SK-N-SH (cell line): ENCODE measurements at regions not wholly inside any gene's neighbourhood (a gene's known extent, or its start where the extent isn't known, plus 50 kb on each side); places are given as distances from the start of the nearest gene placed in this dataset.

Source experiments
- CTCF ChIA-PET: fragments of 300-600, 350-600 bp; formaldehyde crosslinking; extraction: SDS; loops from one replicate; lab custom pipeline; 2021; lab: Yijun Ruan, JAX
- POLR2A ChIA-PET: fragments of 350-600 bp; sonication (Branson Sonifier 250); formaldehyde crosslinking; extraction: SDS; loops from one replicate; lab custom pipeline; 2020; ENCODE audit warnings: antibody characterized with exemption, inconsistent platforms; lab: Yijun Ruan, JAX
- DNase-seq: peaks from one replicate; pipeline ENCODE4 v3.0.0; 2012
- H2AFZ ChIP-seq: fragments of 200-600 bp; sonication (generic); 2 replicates; pipeline ENCODE4 v1.8.1; 2016; ENCODE audit warnings: antibody characterized with exemption, mild to moderate bottlenecking, low read depth
- H3F3A ChIP-seq: fragments of 200-600 bp; sonication (generic); replicated peaks from 2 replicates; pipeline ENCODE3; 2016; ENCODE audit warnings: antibody characterized with exemption, mild to moderate bottlenecking; ENCODE audit not compliant: insufficient read depth
- H3K27ac ChIP-seq, 2 experiments: fragments of 200-500 bp in 1 of 2; fragments of 200-600 bp in 1 of 2; sonication (Bioruptor generic) in 1 of 2; sonication (generic), shearing (Covaris generic) in 1 of 2; 2 replicates each; pipeline versions ENCODE4 v1.5.1 to v1.6.1; 2014 to 2016; ENCODE audit warnings: low read depth in 2 of 2, inconsistent platforms in 1 of 2, low read length in 1 of 2, mild to moderate bottlenecking in 1 of 2, mixed read lengths in 1 of 2
- H3K27me3 ChIP-seq: fragments of 200-600 bp; sonication (generic), shearing (Covaris generic); 2 replicates; pipeline ENCODE4 v1.6.1; 2016; ENCODE audit warnings: mixed run types; ENCODE audit not compliant: insufficient read depth
- H3K36me3 ChIP-seq, 2 experiments: fragments of 200-500 bp in 1 of 2; fragments of 200-600 bp in 1 of 2; sonication (Bioruptor generic) in 1 of 2; sonication (generic) in 1 of 2; replicated peaks in 1 of 2; 2 replicates each; pipeline versions ENCODE3 to v1.5.1; 2014 to 2016; ENCODE audit warnings: low read length in 1 of 2, mild to moderate bottlenecking in 1 of 2; ENCODE audit not compliant: insufficient read depth in 2 of 2, control insufficient read depth in 1 of 2
- H3K4me1 ChIP-seq, 2 experiments: fragments of 200-500 bp in 1 of 2; fragments of 200-600 bp in 1 of 2; sonication (Bioruptor generic) in 1 of 2; sonication (generic), shearing (Covaris generic) in 1 of 2; 2 replicates each; pipeline versions ENCODE4 v1.5.1 to v1.6.1; 2014 to 2016; ENCODE audit warnings: low read depth in 1 of 2, low read length in 1 of 2, mixed run types in 1 of 2; ENCODE audit not compliant: insufficient read depth in 2 of 2, control insufficient read depth in 1 of 2
- H3K4me2 ChIP-seq: fragments of 200-600 bp; sonication (generic), shearing (Covaris generic); 2 replicates; pipeline ENCODE4 v1.6.1; 2017; ENCODE audit warnings: mixed run types
- H3K4me3 ChIP-seq, 2 experiments: fragments of 200-500 bp in 1 of 2; fragments of 200-600 bp in 1 of 2; sonication (Bioruptor generic) in 1 of 2; sonication (generic), shearing (Covaris generic) in 1 of 2; 2 replicates each; pipeline versions ENCODE4 v1.5.1 to v1.8.1; 2014 to 2016; ENCODE audit warnings: low read depth in 2 of 2, inconsistent platforms in 1 of 2, low read length in 1 of 2, mild to moderate bottlenecking in 1 of 2, mixed read lengths in 1 of 2, moderate library complexity in 1 of 2
- H3K79me2 ChIP-seq: fragments of 200-600 bp; sonication (generic); 2 replicates; pipeline ENCODE4 v1.8.1; 2017; ENCODE audit warnings: mild to moderate bottlenecking; ENCODE audit not compliant: insufficient read depth
- H3K9ac ChIP-seq: fragments of 200-600 bp; sonication (generic); 2 replicates; pipeline ENCODE4 v1.6.1; 2017; ENCODE audit warnings: mixed run types
- H3K9me2 ChIP-seq: fragments of 200-600 bp; sonication (generic); 2 replicates; pipeline ENCODE4 v1.6.1; 2017; ENCODE audit warnings: mixed run types
- H3K9me3 ChIP-seq: fragments of 200-600 bp; sonication (generic); 2 replicates; pipeline ENCODE4 v1.6.1; 2017; ENCODE audit warnings: mixed run types, mild to moderate bottlenecking, moderate library complexity
- H4K20me1 ChIP-seq: fragments of 200-600 bp; sonication (generic); 2 replicates; pipeline ENCODE4 v1.6.1; 2017; ENCODE audit warnings: mild to moderate bottlenecking, mixed run types; ENCODE audit not compliant: insufficient read depth
- ELF1 ChIP-seq: IDR thresholded peaks from 2 replicates; pipeline ENCODE4 v1.4.0; 2012
- FOSL2 ChIP-seq: IDR thresholded peaks from 2 replicates; pipeline ENCODE4 v1.4.0; 2012; ENCODE audit warnings: low read depth, mild to moderate bottlenecking, moderate library complexity, borderline replicate concordance
- FOXJ3 ChIP-seq: sonication (generic); formaldehyde crosslinking; IDR thresholded peaks from 2 replicates; pipeline ENCODE4 v1.5.1; 2020; ENCODE audit warnings: mild to moderate bottlenecking, missing genetic modification reagents
- FOXM1 ChIP-seq: IDR thresholded peaks from 2 replicates; pipeline ENCODE4 v1.4.0; 2012; ENCODE audit warnings: low read depth, mild to moderate bottlenecking
- GABPA ChIP-seq: IDR thresholded peaks from 2 replicates; pipeline ENCODE4 v1.4.0; 2012; ENCODE audit warnings: low read depth, mild to moderate bottlenecking
- MEF2A ChIP-seq: IDR thresholded peaks from 2 replicates; pipeline ENCODE4 v1.4.0; 2012; ENCODE audit warnings: low read depth, borderline replicate concordance
- NFIC ChIP-seq: IDR thresholded peaks from 2 replicates; pipeline ENCODE4 v1.4.0; 2012; ENCODE audit warnings: borderline replicate concordance
- REST ChIP-seq: IDR thresholded peaks from 2 replicates; pipeline ENCODE4 v1.6.1; 2012; ENCODE audit warnings: mild to moderate bottlenecking, low read depth, low read length, moderate library complexity
- TAF1 ChIP-seq: IDR thresholded peaks from 2 replicates; pipeline ENCODE4 v1.6.1; 2012; ENCODE audit warnings: low read depth, mild to moderate bottlenecking, low read length, moderate library complexity, borderline replicate concordance
- TCF12 ChIP-seq: IDR thresholded peaks from 2 replicates; pipeline ENCODE4 v1.4.0; 2012
- TEAD4 ChIP-seq: IDR thresholded peaks from 2 replicates; pipeline ENCODE4 v1.4.0; 2012; ENCODE audit warnings: mild to moderate bottlenecking, borderline replicate concordance; ENCODE audit not compliant: insufficient read depth
- USF1 ChIP-seq: IDR thresholded peaks from 2 replicates; pipeline ENCODE4 v1.4.0; 2012; ENCODE audit warnings: low read depth, borderline replicate concordance
- WGBS: methylation state at CpG from one replicate; pipeline ENCODE4 v1.1.6; 2017; ENCODE audit warnings: low lambda C conversion rate; 5-methylcytosine and 5-hydroxymethylcytosine counted together

- POLR2A ChIA-PET, result no interaction called here
- Histone ChIP-seq H2AFZ (no peak overlapping the region), H4K20me1 (no peaks in the 10 kb centered on the region), H3K9ac (no peak overlapping the region), H3K27ac (no peak overlapping the region), H3K4me1 (no peaks in the 10 kb centered on the region), H3K79me2 (no peaks in the 10 kb centered on the region), H3F3A (no peaks in the 10 kb centered on the region), H3K36me3 (no peaks in the 10 kb centered on the region), H3K9me2 (no peaks in the 10 kb centered on the region), H3K27me3 (no peaks in the 10 kb centered on the region), H3K4me2 (no peak overlapping the region), H3K9me3 (no peaks in the 10 kb centered on the region), H3K4me3 (no peak overlapping the region)
- CTCF ChIA-PET, result no interaction called here
- no peak for DNase-seq
- TF ChIP-seq USF1 (no peak), FOXM1 (no peak), REST (no peak), FOXJ3 (no peak), MEF2A (no peak), GABPA (no peak), ELF1 (no peak), TCF12 (no peak), FOSL2 (no peak), TEAD4 (no peak)
- 0% methylated on average over 3 of the region's 3 CpGs for WGBS
These were observed 294.0 kb downstream of the DIPK2A start for GRCh38 chr3:144265542-144266100.

- Histone ChIP-seq H3K27me3 (no peaks in the 10 kb centered on the region), H3K4me3 (no peak overlapping the region), H3K36me3 (no peaks in the 10 kb centered on the region), H3K4me1 (no peaks in the 10 kb centered on the region), H3K4me2 (no peak overlapping the region), H3K27ac (no peak overlapping the region), H2AFZ (no peak overlapping the region), H3K9ac (no peak overlapping the region), H3K9me2 (no peaks in the 10 kb centered on the region), H3K79me2 (no peaks in the 10 kb centered on the region), H3K9me3 (no peaks in the 10 kb centered on the region)
- ChIA-PET POLR2A (no interaction called here), CTCF (no interaction called here)
- no peak for DNase-seq
- WGBS, result 3% methylated on average over 3 of the region's 3 CpGs
- TF ChIP-seq NFIC (no peak), TAF1 (no peak)
- TF ChIP-seq, all 33 proteins: peak for 0
- Histone ChIP-seq H4K20me1 (no peaks in the 10 kb centered on the region), H3F3A (no peaks in the 10 kb centered on the region)
These were observed 298.5 kb downstream of the DIPK2A start for GRCh38 chr3:144270100-144270499.
